ENCODE measurements at regions not wholly inside any gene's neighbourhood (a gene's known extent, or its start where the extent isn't known, plus 50 kb on each side); places are given as distances from the start of the nearest gene placed in this dataset.

DNA sequence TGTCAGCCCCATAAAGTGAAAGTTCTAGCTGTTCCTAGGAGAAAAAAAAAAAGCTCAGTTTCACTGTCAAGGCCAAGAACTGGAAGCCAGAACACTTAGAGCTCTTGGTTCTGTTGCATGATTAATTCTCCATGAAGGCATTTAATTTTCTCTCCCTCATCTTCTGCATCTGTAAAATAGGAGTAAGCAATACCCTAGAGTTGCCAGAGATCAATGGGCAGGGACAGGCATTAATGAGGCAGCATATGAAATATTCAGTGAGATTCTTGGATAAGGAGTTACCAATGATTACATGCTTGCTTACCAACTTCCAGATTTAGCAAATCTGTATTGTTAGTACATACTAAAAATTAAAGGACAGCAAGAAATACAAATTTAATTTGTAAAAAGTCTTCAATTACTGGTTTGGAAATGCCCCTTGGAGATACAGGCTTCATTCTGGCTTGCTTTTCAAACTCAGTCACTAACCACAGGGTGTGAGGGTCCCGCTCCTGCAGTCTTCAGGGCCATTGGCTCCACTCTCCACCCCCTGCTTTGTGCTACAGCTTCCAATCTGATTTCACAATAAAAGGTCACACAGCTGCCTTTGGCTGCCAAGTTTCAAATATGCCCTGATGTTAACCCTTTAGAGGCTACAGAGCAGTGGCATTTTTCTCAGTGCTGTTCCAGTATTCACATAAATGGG lies 624.6 kb downstream of the BNC2 start:
- TF ChIP-seq, protein P1, sequence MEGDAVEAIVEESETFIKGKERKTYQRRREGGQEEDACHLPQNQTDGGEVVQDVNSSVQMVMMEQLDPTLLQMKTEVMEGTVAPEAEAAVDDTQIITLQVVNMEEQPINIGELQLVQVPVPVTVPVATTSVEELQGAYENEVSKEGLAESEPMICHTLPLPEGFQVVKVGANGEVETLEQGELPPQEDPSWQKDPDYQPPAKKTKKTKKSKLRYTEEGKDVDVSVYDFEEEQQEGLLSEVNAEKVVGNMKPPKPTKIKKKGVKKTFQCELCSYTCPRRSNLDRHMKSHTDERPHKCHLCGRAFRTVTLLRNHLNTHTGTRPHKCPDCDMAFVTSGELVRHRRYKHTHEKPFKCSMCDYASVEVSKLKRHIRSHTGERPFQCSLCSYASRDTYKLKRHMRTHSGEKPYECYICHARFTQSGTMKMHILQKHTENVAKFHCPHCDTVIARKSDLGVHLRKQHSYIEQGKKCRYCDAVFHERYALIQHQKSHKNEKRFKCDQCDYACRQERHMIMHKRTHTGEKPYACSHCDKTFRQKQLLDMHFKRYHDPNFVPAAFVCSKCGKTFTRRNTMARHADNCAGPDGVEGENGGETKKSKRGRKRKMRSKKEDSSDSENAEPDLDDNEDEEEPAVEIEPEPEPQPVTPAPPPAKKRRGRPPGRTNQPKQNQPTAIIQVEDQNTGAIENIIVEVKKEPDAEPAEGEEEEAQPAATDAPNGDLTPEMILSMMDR (IDR thresholded peaks at IDR 0.05): no peak
- TF ChIP-seq POLR2A (IDR thresholded peaks at IDR 0.05): no peak

Data from esophagus squamous epithelium (tissue), 4 donors.